ENCODE measurements at regions not wholly inside any gene's neighbourhood (a gene's known extent, or its start where the extent isn't known, plus 50 kb on each side); places are given as distances from the start of the nearest gene placed in this dataset.
"Not testable (repeated sequence)": the region's sequence is repeated elsewhere in the genome, so short reads cannot be mapped to it uniquely, and the experiment has no call there.

- no peak for DNase-seq
These were observed 1310.2 kb downstream of the SI start for GRCh38 chr3:163768048-163768447.

- no peak for DNase-seq
These were observed 1312.2 kb downstream of the SI start for GRCh38 chr3:163766112-163766511.

- no peak for DNase-seq
These were observed 1325.3 kb downstream of the SI start for GRCh38 chr3:163753033-163753432.

- no peak for DNase-seq
These were observed 1333.1 kb downstream of the SI start for GRCh38 chr3:163745204-163745603.

- DNase-seq, result no peak
These were observed 1342.9 kb downstream of the SI start for GRCh38 chr3:163735394-163735793.

GRCh38 chr3:163730684-163731083 lies 1347.6 kb downstream of the SI start:
- no peak for DNase-seq

GRCh38 chr3:163726125-163726524 lies 1352.2 kb downstream of the SI start:
- no peak for DNase-seq

- DNase-seq, result no peak
These were observed 1355.9 kb downstream of the SI start for GRCh38 chr3:163722405-163722804.

- DNase-seq, result no peak
These were observed 1356.7 kb downstream of the SI start for GRCh38 chr3:163721596-163721995.

GRCh38 chr3:163717377-163717776 lies 1360.9 kb downstream of the SI start:
- no peak for DNase-seq

GRCh38 chr3:163708428-163708827 lies 1369.9 kb downstream of the SI start:
- no peak for DNase-seq

- no peak for DNase-seq
These were observed 1370.6 kb downstream of the SI start for GRCh38 chr3:163707659-163708058.

- not testable (repeated sequence) for DNase-seq
These were observed 1380.1 kb downstream of the SI start for GRCh38 chr3:163698221-163698620.

- no peak for DNase-seq
These were observed 1385.8 kb downstream of the SI start for GRCh38 chr3:163692494-163692893.

- no peak for DNase-seq
These were observed 1393.6 kb downstream of the SI start for GRCh38 chr3:163684651-163685050.

- DNase-seq, result no peak
These were observed 1405.3 kb downstream of the SI start for GRCh38 chr3:163672954-163673353.

- no peak for DNase-seq
These were observed 1407.1 kb downstream of the SI start for GRCh38 chr3:163671201-163671600.

- DNase-seq, result no peak
These were observed 1413.8 kb downstream of the SI start for GRCh38 chr3:163664466-163664865.

- no peak for DNase-seq
These were observed 1421.2 kb downstream of the SI start for GRCh38 chr3:163657088-163657487.

GRCh38 chr3:163655021-163655420 lies 1423.3 kb downstream of the SI start:
- no peak for DNase-seq

GRCh38 chr3:163644172-163644571 lies 1434.1 kb downstream of the SI start:
- no peak for DNase-seq

GRCh38 chr3:163632722-163633121 lies 1445.6 kb downstream of the SI start:
- DNase-seq, result no peak

GRCh38 chr3:163626753-163627152 lies 1451.5 kb downstream of the SI start:
- DNase-seq, result no peak

GRCh38 chr3:163622384-163622783 lies 1455.9 kb downstream of the SI start:
- no peak for DNase-seq

GRCh38 chr3:163614886-163615285 lies 1463.4 kb downstream of the SI start:
- no peak for DNase-seq

GRCh38 chr3:163605915-163606314 lies 1472.4 kb downstream of the SI start:
- DNase-seq, result no peak

All from SIG-M5 (cell line).